ENCODE measurements at regions not wholly inside any gene's neighbourhood (a gene's known extent, or its start where the extent isn't known, plus 50 kb on each side); places are given as distances from the start of the nearest gene placed in this dataset.

DNA sequence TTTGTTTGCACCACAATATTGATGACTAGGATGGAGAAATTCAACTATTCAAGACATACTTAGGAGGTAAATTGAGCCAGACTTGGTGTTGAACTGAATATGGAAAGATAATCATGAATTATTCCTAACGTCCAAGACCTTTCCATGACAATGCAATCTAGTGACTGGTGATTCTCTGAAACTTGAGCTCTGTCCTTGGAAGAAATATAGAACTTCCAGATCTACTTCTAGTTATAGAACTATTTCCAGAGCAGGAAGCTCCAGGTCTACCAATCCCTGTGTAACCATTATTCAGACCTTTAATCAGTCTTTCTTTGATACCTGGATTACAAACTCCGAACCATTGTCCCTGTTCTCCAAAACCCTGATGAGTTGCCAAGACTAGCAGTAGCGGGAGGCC, 272.6 kb upstream of the SLC14A2 start:
- H3K27ac ChIP-seq (ENCODE audit: control insufficient read depth, insufficient read depth) = no peak overlapping the region
- ChIA-PET SMC1A (ENCODE audit: uncharacterized antibody, unreplicated experiment) (no interaction called here), RAD21 (ENCODE audit: unreplicated experiment) (no interaction called here), CTCF (no interaction called here), POLR2A (no interaction called here)
- H4K20me1 ChIP-seq (ENCODE audit: control insufficient read depth, insufficient read depth) = no peaks in the 10 kb centered on the region
- in situ Hi-C loops (cut with MboI) (no loop called here), intact Hi-C loops (cut with micrococcal nuclease; ENCODE audit: unreplicated experiment) (no loop called here)
- no peak overlapping the region for H2AFZ ChIP-seq (ENCODE audit: control insufficient read depth, low read depth, low read length)
- H3K4me3 ChIP-seq = no peak overlapping the region
- H3K9ac ChIP-seq (ENCODE audit: control insufficient read depth, insufficient read depth, low read length) = no peak overlapping the region
- 35% methylated on average over 3 of the region's 3 CpGs for WGBS (ENCODE audit: insufficient coverage, insufficient replicate concordance, low lambda C conversion rate, missing lambda C conversion rate)
- TF ChIP-seq, protein P1, sequence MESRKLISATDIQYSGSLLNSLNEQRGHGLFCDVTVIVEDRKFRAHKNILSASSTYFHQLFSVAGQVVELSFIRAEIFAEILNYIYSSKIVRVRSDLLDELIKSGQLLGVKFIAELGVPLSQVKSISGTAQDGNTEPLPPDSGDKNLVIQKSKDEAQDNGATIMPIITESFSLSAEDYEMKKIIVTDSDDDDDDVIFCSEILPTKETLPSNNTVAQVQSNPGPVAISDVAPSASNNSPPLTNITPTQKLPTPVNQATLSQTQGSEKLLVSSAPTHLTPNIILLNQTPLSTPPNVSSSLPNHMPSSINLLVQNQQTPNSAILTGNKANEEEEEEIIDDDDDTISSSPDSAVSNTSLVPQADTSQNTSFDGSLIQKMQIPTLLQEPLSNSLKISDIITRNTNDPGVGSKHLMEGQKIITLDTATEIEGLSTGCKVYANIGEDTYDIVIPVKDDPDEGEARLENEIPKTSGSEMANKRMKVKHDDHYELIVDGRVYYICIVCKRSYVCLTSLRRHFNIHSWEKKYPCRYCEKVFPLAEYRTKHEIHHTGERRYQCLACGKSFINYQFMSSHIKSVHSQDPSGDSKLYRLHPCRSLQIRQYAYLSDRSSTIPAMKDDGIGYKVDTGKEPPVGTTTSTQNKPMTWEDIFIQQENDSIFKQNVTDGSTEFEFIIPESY (IDR thresholded peaks at IDR 0.05) = no peak
- TF ChIP-seq RAD21 (IDR thresholded peaks at IDR 0.05; ENCODE audit: insufficient read depth, low read depth, low read length) (no peak), KLF5 (IDR thresholded peaks at IDR 0.05; ENCODE audit: partially characterized antibody) (no peak), TARDBP (IDR thresholded peaks at IDR 0.05; ENCODE audit: borderline replicate concordance) (no peak), SIN3A (IDR thresholded peaks at IDR 0.05; ENCODE audit: low read depth, low read length) (no peak), SUZ12 (IDR thresholded peaks at IDR 0.05; ENCODE audit: unreplicated experiment) (no peak), ZNF274 (IDR thresholded peaks at IDR 0.05; ENCODE audit: insufficient read depth, insufficient read length) (no peak), MEF2B (IDR thresholded peaks at IDR 0.05; ENCODE audit: partially characterized antibody, poor library complexity, severe bottlenecking) (no peak), ZNF24 (IDR thresholded peaks at IDR 0.05) (no peak), HCFC1 (IDR thresholded peaks at IDR 0.05; ENCODE audit: low read length) (no peak), NFXL1 (IDR thresholded peaks at IDR 0.05; ENCODE audit: borderline replicate concordance) (no peak), NFIC (IDR thresholded peaks at IDR 0.05; ENCODE audit: low read depth, low read length) (no peak), TCF3 (IDR thresholded peaks at IDR 0.05; ENCODE audit: borderline replicate concordance, insufficient read depth, low read depth, low read length) (no peak), YBX1 (IDR thresholded peaks at IDR 0.05) (no peak), EP300 (IDR thresholded peaks at IDR 0.05; ENCODE audit: borderline replicate concordance in 1 of 2, control insufficient read depth in 1 of 2, low read depth in 2 of 2, low read length in 2 of 2) (no peak), PAX5 (IDR thresholded peaks at IDR 0.05; ENCODE audit: borderline replicate concordance, low read depth, low read length) (no peak)
- TF ChIP-seq, protein P2, sequence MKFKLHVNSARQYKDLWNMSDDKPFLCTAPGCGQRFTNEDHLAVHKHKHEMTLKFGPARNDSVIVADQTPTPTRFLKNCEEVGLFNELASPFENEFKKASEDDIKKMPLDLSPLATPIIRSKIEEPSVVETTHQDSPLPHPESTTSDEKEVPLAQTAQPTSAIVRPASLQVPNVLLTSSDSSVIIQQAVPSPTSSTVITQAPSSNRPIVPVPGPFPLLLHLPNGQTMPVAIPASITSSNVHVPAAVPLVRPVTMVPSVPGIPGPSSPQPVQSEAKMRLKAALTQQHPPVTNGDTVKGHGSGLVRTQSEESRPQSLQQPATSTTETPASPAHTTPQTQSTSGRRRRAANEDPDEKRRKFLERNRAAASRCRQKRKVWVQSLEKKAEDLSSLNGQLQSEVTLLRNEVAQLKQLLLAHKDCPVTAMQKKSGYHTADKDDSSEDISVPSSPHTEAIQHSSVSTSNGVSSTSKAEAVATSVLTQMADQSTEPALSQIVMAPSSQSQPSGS (IDR thresholded peaks at IDR 0.05; ENCODE audit: low read length) = no peak
- TF ChIP-seq, protein P3, sequence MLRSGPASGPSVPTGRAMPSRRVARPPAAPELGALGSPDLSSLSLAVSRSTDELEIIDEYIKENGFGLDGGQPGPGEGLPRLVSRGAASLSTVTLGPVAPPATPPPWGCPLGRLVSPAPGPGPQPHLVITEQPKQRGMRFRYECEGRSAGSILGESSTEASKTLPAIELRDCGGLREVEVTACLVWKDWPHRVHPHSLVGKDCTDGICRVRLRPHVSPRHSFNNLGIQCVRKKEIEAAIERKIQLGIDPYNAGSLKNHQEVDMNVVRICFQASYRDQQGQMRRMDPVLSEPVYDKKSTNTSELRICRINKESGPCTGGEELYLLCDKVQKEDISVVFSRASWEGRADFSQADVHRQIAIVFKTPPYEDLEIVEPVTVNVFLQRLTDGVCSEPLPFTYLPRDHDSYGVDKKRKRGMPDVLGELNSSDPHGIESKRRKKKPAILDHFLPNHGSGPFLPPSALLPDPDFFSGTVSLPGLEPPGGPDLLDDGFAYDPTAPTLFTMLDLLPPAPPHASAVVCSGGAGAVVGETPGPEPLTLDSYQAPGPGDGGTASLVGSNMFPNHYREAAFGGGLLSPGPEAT (IDR thresholded peaks at IDR 0.05; ENCODE audit: low read depth) = no peak
- TF ChIP-seq, protein P4, sequence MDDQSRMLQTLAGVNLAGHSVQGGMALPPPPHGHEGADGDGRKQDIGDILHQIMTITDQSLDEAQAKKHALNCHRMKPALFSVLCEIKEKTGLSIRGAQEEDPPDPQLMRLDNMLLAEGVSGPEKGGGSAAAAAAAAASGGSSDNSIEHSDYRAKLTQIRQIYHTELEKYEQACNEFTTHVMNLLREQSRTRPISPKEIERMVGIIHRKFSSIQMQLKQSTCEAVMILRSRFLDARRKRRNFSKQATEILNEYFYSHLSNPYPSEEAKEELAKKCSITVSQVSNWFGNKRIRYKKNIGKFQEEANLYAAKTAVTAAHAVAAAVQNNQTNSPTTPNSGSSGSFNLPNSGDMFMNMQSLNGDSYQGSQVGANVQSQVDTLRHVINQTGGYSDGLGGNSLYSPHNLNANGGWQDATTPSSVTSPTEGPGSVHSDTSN (IDR thresholded peaks at IDR 0.05; ENCODE audit: insufficient replicate concordance, low read depth, low read length) = no peak
- TF ChIP-seq, protein P5, sequence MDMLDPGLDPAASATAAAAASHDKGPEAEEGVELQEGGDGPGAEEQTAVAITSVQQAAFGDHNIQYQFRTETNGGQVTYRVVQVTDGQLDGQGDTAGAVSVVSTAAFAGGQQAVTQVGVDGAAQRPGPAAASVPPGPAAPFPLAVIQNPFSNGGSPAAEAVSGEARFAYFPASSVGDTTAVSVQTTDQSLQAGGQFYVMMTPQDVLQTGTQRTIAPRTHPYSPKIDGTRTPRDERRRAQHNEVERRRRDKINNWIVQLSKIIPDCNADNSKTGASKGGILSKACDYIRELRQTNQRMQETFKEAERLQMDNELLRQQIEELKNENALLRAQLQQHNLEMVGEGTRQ (IDR thresholded peaks at IDR 0.05; ENCODE audit: borderline replicate concordance, low read depth, low read length) = no peak
- BruUV-seq (replicated peaks) = no TSS peak
- DNase-seq (ENCODE audit: low read depth, low spot score) (no peak), FAIRE-seq (no peak), ATAC-seq (no peak)
- H3K9me3 ChIP-seq (replicated peaks; ENCODE audit: control insufficient read depth, insufficient read depth, low read length) = no peaks in the 10 kb centered on the region
- H3K79me2 ChIP-seq (ENCODE audit: control insufficient read depth, insufficient read depth, low read length) = no peaks in the 10 kb centered on the region
- H3K36me3 ChIP-seq (ENCODE audit: control insufficient read depth in 2 of 2, insufficient read depth in 2 of 2, low read length in 1 of 2) = no peaks in the 10 kb centered on the region
- no peaks in the 10 kb centered on the region for H3K27me3 ChIP-seq (replicated peaks in 1 of 2; ENCODE audit: control insufficient read depth in 2 of 2, insufficient read depth in 2 of 2, low read length in 1 of 2)
- H3K4me1 ChIP-seq (ENCODE audit: control insufficient read depth, insufficient read depth, low read length) = no peaks in the 10 kb centered on the region
- H3K4me2 ChIP-seq (ENCODE audit: control insufficient read depth, insufficient read depth) = no peak overlapping the region

Data from GM12878 (cell line).